Thyroid gland (tissue), 4 donors: ENCODE measurements at regions not wholly inside any gene's neighbourhood (a gene's known extent, or its start where the extent isn't known, plus 50 kb on each side); places are given as distances from the start of the nearest gene placed in this dataset.

Experiments used
- DNase-seq, 2 donors: peaks; one replicate each; pipeline ENCODE4 v3.0.0-alpha.2; 2019
- H3K27ac ChIP-seq, 3 donors: fragments of 200-600 bp; sonication (generic); 1 replicate in 2 of 3; 2 replicates in 1 of 3; pipeline ENCODE4 v1.5.1; 2016 to 2019; ENCODE audit warnings: mild to moderate bottlenecking in 1 of 3, moderate library complexity in 1 of 3
- H3K27me3 ChIP-seq: fragments of 200-600 bp; sonication (generic); one replicate; pipeline ENCODE4 v1.5.1; 2019
- H3K36me3 ChIP-seq, 2 donors: fragments of 200-600 bp; sonication (generic); one replicate each; pipeline ENCODE4 v1.5.1; 2016 to 2019
- H3K4me1 ChIP-seq, 2 donors: fragments of 200-600 bp; sonication (generic); one replicate each; pipeline ENCODE4 v1.5.1; 2017 to 2019
- H3K4me3 ChIP-seq, 3 donors: fragments of 200-600 bp; sonication (generic); replicated peaks in 1 of 3; 1 replicate in 2 of 3; 2 replicates in 1 of 3; pipeline ENCODE4 v1.5.1; 2016; ENCODE audit warnings: mild to moderate bottlenecking in 1 of 3
- H3K9me3 ChIP-seq: fragments of 200-600 bp; sonication (generic); one replicate; pipeline ENCODE4 v1.5.1; 2017
- POLR2A ChIP-seq, 2 donors: fragments of 450-650 bp; IDR thresholded peaks; one replicate each; pipeline ENCODE4 v1.6.1; 2017; ENCODE audit warnings: antibody characterized with exemption in 2 of 2, mild to moderate bottlenecking in 2 of 2, moderate library complexity in 1 of 2
- WGBS, 2 donors: methylation state at CpG; one replicate each; pipeline ENCODE4 v1.1.5; 2017; 5-methylcytosine and 5-hydroxymethylcytosine counted together
- intact Hi-C: fragments of 100-400 bp; cut with DNase I; formaldehyde crosslinking; loops from one replicate; pipeline ENCODE4 v1.15.1; 2023
- TF ChIP-seq, protein P1 (sequence below), 6 experiments: fragments of 200-600 bp in 3 of 6; fragments of 450-650 bp in 3 of 6; sonication (generic) in 3 of 6; IDR thresholded peaks; one replicate each; pipeline ENCODE4 v1.5.1; 2016 to 2019; ENCODE audit warnings: antibody characterized with exemption in 6 of 6, mild to moderate bottlenecking in 2 of 6, inconsistent platforms in 1 of 6, moderate library complexity in 1 of 6

- Histone ChIP-seq H3K27me3 (no peaks in the 10 kb centered on the region), H3K9me3 (no peaks in the 10 kb centered on the region), H3K27ac (no peak overlapping the region), H3K4me1 (no peaks in the 10 kb centered on the region), H3K4me3 (no peak overlapping the region), H3K36me3 (no peaks in the 10 kb centered on the region)
- TF ChIP-seq POLR2A (IDR thresholded peaks at IDR 0.05): no peak
- TF ChIP-seq, protein P1, sequence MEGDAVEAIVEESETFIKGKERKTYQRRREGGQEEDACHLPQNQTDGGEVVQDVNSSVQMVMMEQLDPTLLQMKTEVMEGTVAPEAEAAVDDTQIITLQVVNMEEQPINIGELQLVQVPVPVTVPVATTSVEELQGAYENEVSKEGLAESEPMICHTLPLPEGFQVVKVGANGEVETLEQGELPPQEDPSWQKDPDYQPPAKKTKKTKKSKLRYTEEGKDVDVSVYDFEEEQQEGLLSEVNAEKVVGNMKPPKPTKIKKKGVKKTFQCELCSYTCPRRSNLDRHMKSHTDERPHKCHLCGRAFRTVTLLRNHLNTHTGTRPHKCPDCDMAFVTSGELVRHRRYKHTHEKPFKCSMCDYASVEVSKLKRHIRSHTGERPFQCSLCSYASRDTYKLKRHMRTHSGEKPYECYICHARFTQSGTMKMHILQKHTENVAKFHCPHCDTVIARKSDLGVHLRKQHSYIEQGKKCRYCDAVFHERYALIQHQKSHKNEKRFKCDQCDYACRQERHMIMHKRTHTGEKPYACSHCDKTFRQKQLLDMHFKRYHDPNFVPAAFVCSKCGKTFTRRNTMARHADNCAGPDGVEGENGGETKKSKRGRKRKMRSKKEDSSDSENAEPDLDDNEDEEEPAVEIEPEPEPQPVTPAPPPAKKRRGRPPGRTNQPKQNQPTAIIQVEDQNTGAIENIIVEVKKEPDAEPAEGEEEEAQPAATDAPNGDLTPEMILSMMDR (IDR thresholded peaks at IDR 0.05): no peak
- 90 to 92% methylated on average over 8 of the region's 8 CpGs for WGBS, 2 donors
- intact Hi-C loops: no loop called here
- DNase-seq: no peak
Measured at GRCh38 chr13:110965755-110966134, 50.9 kb upstream of the ANKRD10 start.

DNA sequence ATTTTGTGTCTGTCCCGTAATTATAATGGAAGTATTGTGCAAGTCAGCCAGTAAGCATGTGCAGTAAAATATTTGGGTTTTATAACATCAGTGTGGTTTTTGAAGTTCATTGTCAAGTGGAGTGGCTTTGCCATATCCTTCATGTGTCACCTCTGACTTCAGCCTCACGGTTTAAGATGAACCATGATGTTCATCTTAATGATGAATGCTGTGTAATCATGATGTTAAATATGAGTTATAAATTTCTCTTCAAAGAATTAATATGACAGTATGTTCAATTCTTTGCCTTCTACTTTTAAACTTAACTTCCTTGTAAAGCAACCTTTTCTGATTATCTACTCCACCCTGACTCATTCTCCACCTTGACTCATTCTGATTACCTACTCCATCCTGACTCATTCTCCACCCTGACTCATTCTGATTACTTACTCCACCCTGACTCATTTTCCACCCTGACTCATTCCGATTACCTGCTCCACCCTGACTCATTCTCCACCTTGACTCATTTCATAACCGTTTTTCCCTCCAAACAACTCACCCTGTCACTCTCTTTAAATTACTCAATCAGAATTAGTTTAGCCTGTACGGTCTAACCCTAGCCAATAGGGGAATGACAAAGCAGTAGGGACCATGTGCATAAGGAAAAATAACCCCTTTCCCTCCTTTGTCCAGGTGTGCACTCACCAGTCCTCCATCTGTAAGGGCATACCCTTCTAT is 50.3 kb upstream of the ANKRD10 start:
- Histone ChIP-seq H3K36me3 (no peaks in the 10 kb centered on the region), H3K4me1 (no peaks in the 10 kb centered on the region), H3K9me3 (no peaks in the 10 kb centered on the region), H3K27ac (no peak overlapping the region), H3K4me3 (no peak overlapping the region), H3K27me3 (no peaks in the 10 kb centered on the region)
- no peak for TF ChIP-seq POLR2A (IDR thresholded peaks at IDR 0.05)
- TF ChIP-seq, protein P1 (IDR thresholded peaks at IDR 0.05): no peak
- no peak for DNase-seq
- intact Hi-C loops: no loop called here
- WGBS, 2 donors: 75 to 78% methylated on average over 5 of the region's 5 CpGs
